ENCODE measurements at regions not wholly inside any gene's neighbourhood (a gene's known extent, or its start where the extent isn't known, plus 50 kb on each side); places are given as distances from the start of the nearest gene placed in this dataset.

GRCh38 chr3:165716592-165716991, 120.6 kb downstream of the BCHE start:
- Mint-ChIP-seq H3K4me3 (ENCODE audit: unreplicated experiment) (no peak overlapping the region), H3K27ac (ENCODE audit: unreplicated experiment) (no peak overlapping the region), H3K9me3 (ENCODE audit: unreplicated experiment) (no peaks in the 10 kb centered on the region), H3K4me1 (ENCODE audit: low read depth, unreplicated experiment) (no peaks in the 10 kb centered on the region), H3K36me3 (ENCODE audit: unreplicated experiment) (no peaks in the 10 kb centered on the region), H3K27me3 (ENCODE audit: unreplicated experiment) (no peaks in the 10 kb centered on the region)
- no peak for DNase-seq
- TF ChIP-seq CTCF (IDR thresholded peaks at IDR 0.05; ENCODE audit: partially characterized antibody, unreplicated experiment): no peak

- Mint-ChIP-seq H3K27me3 (ENCODE audit: unreplicated experiment) (no peaks in the 10 kb centered on the region), H3K9me3 (ENCODE audit: unreplicated experiment) (no peaks in the 10 kb centered on the region), H3K27ac (ENCODE audit: unreplicated experiment) (no peak overlapping the region), H3K36me3 (ENCODE audit: unreplicated experiment) (no peaks in the 10 kb centered on the region), H3K4me3 (ENCODE audit: unreplicated experiment) (no peak overlapping the region), H3K4me1 (ENCODE audit: low read depth, unreplicated experiment) (no peaks in the 10 kb centered on the region)
- no peak for DNase-seq
- no peak for TF ChIP-seq CTCF (IDR thresholded peaks at IDR 0.05; ENCODE audit: partially characterized antibody, unreplicated experiment)
Measured at GRCh38 chr3:165713479-165713878, 123.7 kb downstream of the BCHE start.

GRCh38 chr3:165712382-165712781, 124.8 kb downstream of the BCHE start:
- Mint-ChIP-seq H3K36me3 (ENCODE audit: unreplicated experiment) (no peaks in the 10 kb centered on the region), H3K27ac (ENCODE audit: unreplicated experiment) (no peak overlapping the region), H3K4me1 (ENCODE audit: low read depth, unreplicated experiment) (no peaks in the 10 kb centered on the region), H3K4me3 (ENCODE audit: unreplicated experiment) (no peak overlapping the region), H3K27me3 (ENCODE audit: unreplicated experiment) (no peaks in the 10 kb centered on the region), H3K9me3 (ENCODE audit: unreplicated experiment) (no peaks in the 10 kb centered on the region)
- no peak for DNase-seq
- TF ChIP-seq CTCF (IDR thresholded peaks at IDR 0.05; ENCODE audit: partially characterized antibody, unreplicated experiment): no peak

GRCh38 chr3:165697910-165698309, 139.3 kb downstream of the BCHE start:
- DNase-seq: no peak
- no peak overlapping the region for H3K27ac Mint-ChIP-seq (ENCODE audit: unreplicated experiment)
- H3K36me3 Mint-ChIP-seq (ENCODE audit: unreplicated experiment): peaks cover 7% of the 10 kb centered on the region
- no peak for TF ChIP-seq CTCF (IDR thresholded peaks at IDR 0.05; ENCODE audit: partially characterized antibody, unreplicated experiment)
- no peaks in the 10 kb centered on the region for H3K4me1 Mint-ChIP-seq (ENCODE audit: low read depth, unreplicated experiment)
- H3K27me3 Mint-ChIP-seq (ENCODE audit: unreplicated experiment): peaks cover 1% of the 10 kb centered on the region
- peaks cover 4% of the 10 kb centered on the region for H3K9me3 Mint-ChIP-seq (ENCODE audit: unreplicated experiment)
- H3K4me3 Mint-ChIP-seq (ENCODE audit: unreplicated experiment): no peak overlapping the region

GRCh38 chr3:165696496-165696895, 140.7 kb downstream of the BCHE start:
- H3K27me3 Mint-ChIP-seq (ENCODE audit: unreplicated experiment): peaks cover 1% of the 10 kb centered on the region
- H3K36me3 Mint-ChIP-seq (ENCODE audit: unreplicated experiment): peaks cover 12% of the 10 kb centered on the region
- H3K4me3 Mint-ChIP-seq (ENCODE audit: unreplicated experiment): no peak overlapping the region
- no peak for TF ChIP-seq CTCF (IDR thresholded peaks at IDR 0.05; ENCODE audit: partially characterized antibody, unreplicated experiment)
- peaks cover 6% of the 10 kb centered on the region for H3K9me3 Mint-ChIP-seq (ENCODE audit: unreplicated experiment)
- no peak overlapping the region for H3K27ac Mint-ChIP-seq (ENCODE audit: unreplicated experiment)
- no peaks in the 10 kb centered on the region for H3K4me1 Mint-ChIP-seq (ENCODE audit: low read depth, unreplicated experiment)
- no peak for DNase-seq

Data from glutamatergic neuron (in vitro differentiated cells).